GM20431 (cell line): ENCODE measurements at regions not wholly inside any gene's neighbourhood (a gene's known extent, or its start where the extent isn't known, plus 50 kb on each side); places are given as distances from the start of the nearest gene placed in this dataset.

Source experiments
- in situ Hi-C: fragments of 300-500 bp; cut with MseI, MboI; formaldehyde crosslinking; loops from one replicate; pipeline ENCODE4 v1.15.0; 2020; ENCODE audit warnings: low sequenced_read_pairs; ENCODE audit not compliant: unreplicated experiment

DNA sequence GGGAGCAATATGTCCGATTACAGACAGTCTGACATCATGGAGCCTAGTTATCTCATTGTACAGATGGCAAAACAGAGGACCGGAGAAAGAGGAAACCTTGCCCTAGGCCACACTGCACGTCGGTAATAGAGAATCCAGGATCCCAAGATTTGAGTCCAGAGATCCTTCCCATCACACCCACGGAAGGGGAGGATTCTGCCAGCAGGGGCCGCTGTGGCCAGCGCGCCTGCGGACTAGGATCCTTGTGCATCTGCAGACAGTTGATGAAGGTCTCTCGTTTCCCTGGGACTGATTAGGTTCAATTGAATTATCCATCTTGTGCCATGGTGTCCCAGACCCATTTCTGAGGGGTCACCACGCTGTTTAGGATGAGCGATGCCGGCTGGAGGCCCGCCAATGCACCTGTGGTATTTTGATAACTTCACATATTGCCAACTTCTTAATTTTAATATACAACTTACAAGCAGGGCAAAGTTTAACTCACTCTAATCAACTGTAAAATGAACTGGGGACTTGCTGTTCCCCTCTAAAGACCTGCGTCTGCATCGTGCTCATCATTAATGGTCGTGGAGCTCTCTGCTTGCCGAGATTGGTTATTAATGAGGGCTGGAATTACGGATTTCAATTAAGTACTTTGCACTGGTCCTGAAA is 592.7 kb upstream of the BRINP1 start:
- in situ Hi-C loops = loop anchor here (25.0 kb wide), 1 partner anchor 375 kb away; no protein-coding TSS in a partner anchor

DNA sequence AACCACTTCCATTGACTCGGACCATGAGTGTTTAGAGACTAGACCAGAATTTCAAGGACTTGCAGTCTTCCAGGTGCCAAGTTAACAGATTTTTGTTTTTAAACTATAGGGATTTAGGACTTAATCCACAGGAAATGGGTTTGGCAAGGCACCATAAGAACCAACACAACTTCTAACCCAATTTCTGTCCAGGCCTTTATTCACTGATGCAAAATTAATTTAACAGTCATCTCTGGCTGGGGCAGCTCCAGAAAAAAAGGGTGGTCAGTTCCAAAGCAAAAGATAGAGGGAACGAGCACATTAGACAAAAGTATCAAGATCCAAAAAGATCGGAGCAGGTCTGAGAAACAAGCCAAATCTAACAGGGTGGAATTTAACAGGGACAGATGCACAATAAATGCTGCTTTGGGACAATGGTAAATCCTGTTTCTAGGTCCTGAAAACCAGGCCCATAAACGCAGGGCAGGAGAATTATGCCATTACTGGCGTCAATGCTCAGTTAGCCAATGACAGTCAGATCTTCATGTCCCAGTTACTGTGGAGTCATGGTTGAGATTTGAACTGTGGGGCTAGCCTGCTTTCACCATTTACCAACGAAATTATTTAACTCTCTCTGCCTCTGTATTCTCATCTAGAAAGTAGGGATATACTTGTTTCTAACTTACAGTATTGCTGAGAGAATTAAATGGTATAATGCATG is 590.8 kb upstream of the BRINP1 start:
- in situ Hi-C loops = loop anchor here (25.0 kb wide), 1 partner anchor 377 kb away; no protein-coding TSS in a partner anchor

DNA sequence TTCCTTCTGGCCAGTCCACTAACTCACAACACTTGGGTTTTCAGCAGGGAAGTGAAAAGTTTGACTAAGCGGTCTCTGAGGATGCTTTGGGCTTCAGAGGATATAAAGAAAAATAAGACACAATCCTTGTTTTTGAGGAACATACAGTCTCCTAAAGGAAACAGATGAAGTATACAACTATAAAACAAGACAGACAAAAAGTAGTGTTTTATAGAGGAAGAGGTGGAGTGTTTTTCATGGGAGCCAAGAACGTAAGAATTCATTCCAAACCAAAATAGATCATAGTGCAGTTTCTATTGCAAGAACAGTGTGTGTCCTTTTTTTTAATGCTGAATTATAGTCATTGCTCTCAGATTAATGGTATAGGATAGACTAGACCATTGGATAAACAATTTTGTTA is 586.9 kb upstream of the BRINP1 start:
- in situ Hi-C loops = loop anchor here (25.0 kb wide), 1 partner anchor 381 kb away; no protein-coding TSS in a partner anchor

DNA sequence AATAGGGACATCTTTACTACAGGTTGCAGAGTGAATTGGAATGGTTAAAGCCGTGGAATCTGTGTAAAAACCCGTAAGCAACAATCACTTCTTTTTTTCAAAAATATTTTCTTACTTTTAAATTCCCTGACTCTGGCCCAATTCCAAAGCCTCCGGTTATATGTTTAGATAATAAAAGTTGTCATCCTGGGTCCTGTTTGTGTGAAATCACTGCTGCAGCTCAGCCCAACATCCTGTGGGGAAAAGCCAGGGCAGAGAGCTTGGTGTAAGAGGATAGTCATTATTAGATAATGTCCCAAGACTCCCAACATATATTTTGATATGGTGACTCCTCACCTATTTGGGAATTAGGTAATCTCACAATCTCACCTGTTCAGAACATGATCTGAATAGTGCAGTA is 586.0 kb upstream of the BRINP1 start:
- in situ Hi-C loops = loop anchor here (25.0 kb wide), 1 partner anchor 382 kb away; no protein-coding TSS in a partner anchor

- in situ Hi-C loops = loop anchor here (25.0 kb wide), 1 partner anchor 386 kb away; no protein-coding TSS in a partner anchor
These were observed 582.4 kb upstream of the BRINP1 start for GRCh38 chr9:119951591-119951990.

- in situ Hi-C loops = loop anchor here (25.0 kb wide), 1 partner anchor 386 kb away; no protein-coding TSS in a partner anchor
These were observed 581.9 kb upstream of the BRINP1 start for GRCh38 chr9:119951090-119951489.

DNA sequence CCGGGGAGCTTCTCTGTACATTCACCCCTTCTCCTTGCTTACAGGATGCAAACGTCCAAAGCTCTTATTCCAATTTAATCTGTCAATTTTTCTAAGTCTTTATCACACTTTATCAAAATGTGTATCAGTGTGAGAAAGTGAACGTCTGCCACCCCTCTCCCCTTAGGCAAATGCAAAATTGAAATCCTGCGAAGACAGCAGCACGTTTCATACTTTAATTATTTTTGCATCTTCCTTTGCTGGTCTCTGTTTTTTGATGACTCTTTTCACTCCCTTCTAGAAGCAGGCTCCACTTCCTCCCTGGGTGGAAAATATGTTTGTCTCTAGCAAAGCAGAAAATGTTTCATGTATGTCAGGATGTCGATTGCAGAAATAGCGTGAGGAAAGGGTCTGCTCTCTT is 576.5 kb upstream of the BRINP1 start:
- in situ Hi-C loops = no loop called here

DNA sequence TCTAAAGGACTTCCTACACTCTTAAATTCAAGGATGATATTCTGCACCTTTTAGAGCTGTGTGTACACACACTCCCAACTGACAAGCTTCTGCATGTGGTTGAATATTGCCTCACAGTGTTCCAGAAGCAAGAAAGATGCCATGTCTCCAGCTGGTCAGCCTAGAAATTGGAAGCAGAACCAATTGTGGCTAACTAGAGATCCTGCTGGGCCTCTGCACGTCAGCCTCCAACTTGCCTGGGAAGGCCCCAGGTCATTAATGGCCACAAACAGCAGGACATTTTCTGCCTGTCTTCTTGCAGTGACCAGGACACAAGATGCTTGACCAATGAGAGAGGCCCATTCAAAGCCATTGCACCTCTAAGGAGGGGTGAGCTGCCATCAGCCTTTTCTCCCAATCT is 571.9 kb upstream of the BRINP1 start:
- in situ Hi-C loops = no loop called here

DNA sequence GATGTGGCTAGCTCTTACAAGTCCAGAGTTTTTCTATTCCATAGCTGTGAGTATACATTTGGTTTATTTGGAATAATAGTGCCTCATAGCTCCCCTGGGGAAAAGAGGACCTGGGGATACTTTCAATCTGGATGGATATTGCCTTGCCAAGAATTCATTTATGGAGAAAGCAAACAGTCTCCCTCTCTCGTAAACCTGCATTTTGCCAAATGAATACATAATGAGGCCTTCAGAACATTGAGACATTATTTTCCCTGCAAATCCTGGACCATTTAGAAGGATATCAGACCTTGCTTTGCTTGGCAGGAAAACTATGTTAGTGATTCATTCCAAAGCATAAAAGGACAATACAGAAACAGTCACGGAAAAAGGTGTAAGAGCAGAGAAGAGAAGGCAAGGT is 569.6 kb upstream of the BRINP1 start:
- in situ Hi-C loops = no loop called here

DNA sequence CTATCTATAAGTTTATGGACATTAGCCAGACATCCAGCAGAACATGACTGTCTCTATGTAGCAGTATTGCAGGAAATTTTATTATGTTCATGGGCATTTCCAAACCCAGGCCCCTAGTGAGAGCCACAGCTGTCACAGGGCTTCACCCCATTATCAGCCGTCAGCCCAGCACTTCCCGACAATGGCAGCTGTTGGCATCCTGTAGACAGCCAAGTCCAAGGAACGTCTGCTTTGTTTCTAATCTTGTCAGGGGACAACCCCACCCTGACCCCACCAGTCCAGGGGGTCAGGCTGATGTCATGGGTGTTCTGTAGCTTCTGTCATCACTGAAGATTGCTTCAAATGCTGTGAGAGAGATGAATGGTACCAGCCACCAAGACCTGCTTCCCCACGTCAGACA is 565.3 kb upstream of the BRINP1 start:
- in situ Hi-C loops = no loop called here

DNA sequence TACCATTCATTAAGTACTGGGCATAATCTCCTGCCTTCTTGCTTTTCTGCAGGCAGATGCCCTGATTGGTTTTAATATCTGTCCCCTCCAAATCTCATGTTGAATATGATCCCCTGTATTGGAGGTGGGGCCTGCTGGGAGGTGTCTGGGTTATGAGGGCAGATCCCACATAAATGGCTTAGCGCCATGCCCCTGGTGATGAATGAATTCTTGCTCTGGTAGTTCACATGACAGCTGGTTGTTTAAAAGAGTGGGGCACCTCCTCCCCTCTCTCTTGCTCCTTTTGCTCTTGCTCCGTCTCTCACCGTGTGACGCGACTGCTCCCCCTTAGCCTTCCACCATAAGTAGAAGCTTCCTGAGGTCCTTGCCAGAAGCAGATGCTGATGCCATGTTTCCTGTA is 564.0 kb upstream of the BRINP1 start:
- in situ Hi-C loops = no loop called here

DNA sequence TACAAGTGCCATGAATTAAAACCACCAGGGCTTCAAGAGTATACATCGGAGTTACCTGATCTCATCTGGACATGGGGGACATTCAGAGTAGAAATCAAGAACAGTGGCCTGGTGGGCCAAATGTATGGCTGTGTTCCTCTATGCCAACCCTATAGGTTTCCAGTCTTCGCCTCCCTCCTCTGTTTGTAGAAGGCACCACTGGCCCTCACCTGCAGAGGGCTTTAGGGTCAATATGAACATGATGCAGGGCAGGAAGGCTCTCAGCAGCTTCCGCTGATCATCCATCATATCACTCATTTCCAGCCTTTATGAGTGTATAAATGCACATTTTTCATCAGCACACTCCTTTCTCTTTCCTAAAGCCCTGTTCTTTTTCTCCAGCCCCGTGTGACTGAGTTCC is 555.5 kb upstream of the BRINP1 start:
- in situ Hi-C loops = no loop called here

- in situ Hi-C loops = no loop called here
These were observed 547.9 kb upstream of the BRINP1 start for GRCh38 chr9:119917175-119917574.

- in situ Hi-C loops = no loop called here
These were observed 537.8 kb upstream of the BRINP1 start for GRCh38 chr9:119907056-119907455.

DNA sequence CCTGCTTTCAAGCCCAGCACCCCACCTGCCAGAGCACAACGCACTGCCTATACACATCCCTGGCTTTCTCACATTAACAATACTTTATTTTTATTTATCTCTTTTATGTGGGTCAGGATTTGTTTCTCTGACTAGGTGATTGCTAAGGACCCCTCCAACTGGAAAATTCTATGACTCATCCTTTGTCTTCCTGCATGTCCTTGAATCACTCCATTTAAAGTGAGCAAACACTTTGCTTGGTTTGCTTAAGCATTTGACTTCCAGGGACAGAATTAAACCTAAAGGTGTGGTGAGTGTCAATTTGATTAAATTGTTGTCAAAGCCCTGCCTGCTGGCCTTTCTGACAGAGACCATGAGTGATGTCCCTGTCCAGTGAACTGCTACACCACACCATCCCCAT is 536.5 kb upstream of the BRINP1 start:
- in situ Hi-C loops = no loop called here

DNA sequence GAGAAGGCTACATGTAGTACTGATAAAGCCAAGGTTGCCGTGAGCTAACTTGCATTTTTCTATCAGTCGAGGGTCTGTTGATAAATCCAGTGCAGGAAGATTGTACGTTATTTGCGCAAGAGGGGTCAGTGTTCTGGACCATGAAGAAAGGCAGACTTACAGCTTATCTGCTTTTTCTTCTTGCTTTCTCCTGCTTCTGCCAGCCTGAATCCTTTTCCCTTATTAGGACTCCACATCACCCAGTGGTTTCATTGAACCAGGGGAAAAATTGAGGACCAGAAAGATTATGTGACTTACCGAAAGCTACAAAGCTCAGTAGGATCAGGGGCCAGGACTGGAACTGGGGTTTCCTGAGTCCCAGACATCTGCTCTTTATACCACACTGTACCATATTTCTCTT is 534.6 kb upstream of the BRINP1 start:
- in situ Hi-C loops = no loop called here

GRCh38 chr9:119902611-119903010 is 533.4 kb upstream of the BRINP1 start:
- in situ Hi-C loops = no loop called here

DNA sequence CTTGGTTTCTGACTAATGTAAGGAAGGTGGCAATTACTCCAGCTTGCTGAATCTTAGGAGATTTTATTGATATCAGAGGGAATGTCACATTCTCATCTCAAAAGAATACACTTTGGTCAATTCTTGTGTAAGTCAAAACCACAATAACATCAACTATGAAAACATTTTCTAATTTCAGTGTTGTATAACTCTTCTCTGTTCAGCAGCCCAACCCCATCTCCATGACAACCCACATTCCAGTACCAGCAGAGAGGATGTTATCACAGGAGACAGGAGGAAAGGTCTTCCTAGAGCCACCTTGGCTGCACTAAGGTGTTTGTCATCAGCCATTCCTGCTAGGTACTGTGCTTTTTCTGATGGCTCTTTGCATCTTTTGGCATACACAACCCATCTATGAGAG is 529.1 kb upstream of the BRINP1 start:
- in situ Hi-C loops = no loop called here

DNA sequence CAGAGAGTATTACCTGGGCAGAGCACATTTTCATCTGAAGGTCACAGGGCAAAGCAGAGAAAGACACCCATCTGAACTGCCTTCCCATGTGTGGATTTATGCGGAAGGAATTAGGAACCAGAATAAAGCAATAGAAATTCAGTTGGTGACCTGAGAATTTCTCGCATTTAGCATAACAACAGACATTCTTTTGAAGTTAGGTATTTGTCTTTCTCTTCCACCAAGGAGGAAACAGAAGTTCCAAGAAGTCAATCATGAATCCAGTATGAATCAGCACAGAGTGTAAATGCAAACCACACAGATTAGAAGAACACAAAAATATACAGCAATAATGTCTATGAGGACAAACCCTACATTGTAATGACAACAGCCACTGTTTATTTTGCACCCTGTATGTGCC is 515.2 kb upstream of the BRINP1 start:
- in situ Hi-C loops = no loop called here

- in situ Hi-C loops = no loop called here
These were observed 512.7 kb upstream of the BRINP1 start for GRCh38 chr9:119881898-119882297.

DNA sequence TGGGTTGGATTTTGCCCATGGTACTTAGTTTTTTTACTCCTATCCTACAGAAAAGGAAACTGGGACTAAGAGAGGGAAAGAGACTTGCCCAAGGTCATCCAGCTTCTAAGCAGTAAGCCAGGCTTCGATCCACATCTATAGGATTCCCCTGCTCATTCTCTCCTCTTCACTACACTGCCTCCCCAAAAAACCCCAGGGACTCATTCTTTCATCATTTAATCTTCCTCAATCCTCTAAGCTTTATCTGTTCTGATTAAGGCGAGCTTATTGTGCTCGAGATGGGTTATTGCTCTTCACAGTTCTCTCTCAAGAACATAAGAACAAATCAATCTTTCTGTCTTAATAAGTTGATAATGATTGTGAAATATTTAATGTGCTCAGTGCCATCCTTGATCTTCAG is 511.1 kb upstream of the BRINP1 start:
- in situ Hi-C loops = no loop called here

DNA sequence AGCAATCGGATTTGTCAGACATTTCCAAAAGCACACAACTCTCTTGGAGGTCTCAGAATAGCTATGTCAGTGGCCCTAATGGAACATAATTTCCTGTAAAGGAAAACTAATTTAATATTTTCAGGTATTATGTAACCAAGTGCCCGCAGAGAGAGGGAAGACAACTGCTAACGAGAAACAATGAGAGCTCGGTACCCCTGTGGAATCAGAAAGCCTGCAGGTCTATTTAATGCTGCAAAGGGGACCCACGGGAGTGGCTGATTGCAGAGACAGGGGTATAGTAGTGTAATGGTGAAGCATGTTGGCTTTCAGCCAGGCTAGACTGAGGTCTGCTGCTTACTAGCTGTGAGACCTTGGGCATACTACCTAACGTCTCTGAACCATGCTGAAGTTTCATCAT is 508.1 kb upstream of the BRINP1 start:
- in situ Hi-C loops = no loop called here
